ENCODE measurements at regions not wholly inside any gene's neighbourhood (a gene's known extent, or its start where the extent isn't known, plus 50 kb on each side); places are given as distances from the start of the nearest gene placed in this dataset.
"Not testable (repeated sequence)": the region's sequence is repeated elsewhere in the genome, so short reads cannot be mapped to it uniquely, and the experiment has no call there.

GRCh38 chr6:100057941-100058340 is 63.9 kb upstream of the MCHR2 start:
- H3K4me3 ChIP-seq (ENCODE audit: low read length) = no peak overlapping the region
- DNase-seq (ENCODE audit: low read depth, low spot score) = no peak

DNA sequence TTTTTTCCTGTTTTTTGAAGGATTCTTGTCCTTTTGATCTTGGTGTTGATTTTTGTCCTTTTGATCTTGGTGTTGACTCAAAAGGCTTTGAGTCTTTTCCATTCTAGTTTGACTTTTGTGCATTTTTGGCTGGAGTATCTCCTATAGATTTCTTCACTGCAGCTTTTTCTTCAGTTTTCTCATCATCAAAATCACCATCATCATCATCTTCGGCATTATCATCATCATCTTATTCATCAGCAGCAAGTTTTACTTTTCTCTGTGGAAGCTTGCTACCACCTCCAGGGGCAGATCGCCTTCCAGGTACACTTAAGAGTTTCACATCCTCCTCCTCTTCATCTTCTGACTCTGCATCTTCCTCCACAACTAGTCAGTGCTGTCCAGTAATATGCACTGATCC is 56.5 kb upstream of the MCHR2 start:
- no peak for DNase-seq (ENCODE audit: low read depth, low spot score)
- no peak overlapping the region for H3K4me3 ChIP-seq (ENCODE audit: low read length)

DNA sequence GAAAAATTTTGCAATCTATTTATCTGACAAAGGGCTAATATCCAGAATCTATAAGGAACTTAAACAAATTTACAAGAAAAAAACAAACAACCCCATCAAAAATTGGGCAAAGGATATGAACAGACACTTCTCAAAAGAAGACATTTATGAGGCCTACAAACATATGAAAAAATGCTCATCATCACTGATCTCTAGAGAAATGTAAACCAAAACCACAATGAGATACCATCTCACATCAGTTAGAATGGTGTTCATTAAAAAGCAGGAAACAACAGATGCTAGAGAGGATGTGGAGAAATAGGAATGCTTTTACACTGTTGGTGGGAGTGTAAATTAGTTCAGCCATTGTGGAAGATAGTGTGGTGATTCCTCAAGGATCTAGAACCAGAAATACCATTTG is 49.9 kb upstream of the MCHR2 start:
- DNase-seq (ENCODE audit: low read depth, low spot score) = peak; percentile 58
- H3K4me3 ChIP-seq (ENCODE audit: low read length) = not testable (repeated sequence)
